AG04449 (cell line): ENCODE measurements at regions not wholly inside any gene's neighbourhood (a gene's known extent, or its start where the extent isn't known, plus 50 kb on each side); places are given as distances from the start of the nearest gene placed in this dataset.

Experiments
- CTCF ChIA-PET: fragments of 350-600 bp; formaldehyde crosslinking; extraction: SDS; loops from one replicate; lab custom pipeline; 2021; ENCODE audit warnings: antibody characterized with exemption; lab: Yijun Ruan, JAX
- POLR2A ChIA-PET: fragments of 400-600, 350-600 bp; formaldehyde crosslinking; extraction: SDS; loops from one replicate; lab custom pipeline; 2020; ENCODE audit warnings: antibody characterized with exemption, inconsistent platforms; lab: Yijun Ruan, JAX
- DNase-seq: peaks from one replicate; pipeline ENCODE4 v3.0.0-alpha.2; 2010; ENCODE audit warnings: low read depth, low spot score
- H3K4me3 ChIP-seq: 2 replicates; pipeline ENCODE4 v1.5.1; 2011; ENCODE audit warnings: low read depth, mild to moderate bottlenecking, control low read depth, low read length
- TF ChIP-seq, protein P1 (sequence below): IDR thresholded peaks from one replicate; pipeline ENCODE4 v1.5.1; 2011; ENCODE audit warnings: mild to moderate bottlenecking, moderate library complexity, low read length, control low read depth, inconsistent platforms; ENCODE audit not compliant: insufficient read depth; ENCODE audit errors: missing control alignments

DNA sequence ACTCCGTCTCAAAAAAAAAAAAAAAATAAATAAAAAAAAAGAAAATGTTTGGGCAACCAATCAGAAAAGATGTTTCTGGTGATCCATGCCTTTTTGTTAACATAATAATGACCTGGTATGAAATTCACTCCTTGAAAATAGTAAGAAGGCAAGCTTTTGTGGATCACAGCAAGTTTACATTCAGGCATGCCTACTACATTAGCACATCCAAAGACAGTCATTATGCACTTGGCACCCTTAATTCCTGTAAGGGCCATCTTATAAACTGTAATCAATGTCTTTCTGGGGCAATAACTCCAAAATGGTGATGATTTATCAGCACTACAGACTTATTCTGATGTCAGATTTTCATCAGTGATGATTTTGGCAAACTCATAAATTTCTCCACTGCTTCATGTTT lies 1871.6 kb upstream of the AGA start:
- no peak for DNase-seq
- TF ChIP-seq, protein P1, sequence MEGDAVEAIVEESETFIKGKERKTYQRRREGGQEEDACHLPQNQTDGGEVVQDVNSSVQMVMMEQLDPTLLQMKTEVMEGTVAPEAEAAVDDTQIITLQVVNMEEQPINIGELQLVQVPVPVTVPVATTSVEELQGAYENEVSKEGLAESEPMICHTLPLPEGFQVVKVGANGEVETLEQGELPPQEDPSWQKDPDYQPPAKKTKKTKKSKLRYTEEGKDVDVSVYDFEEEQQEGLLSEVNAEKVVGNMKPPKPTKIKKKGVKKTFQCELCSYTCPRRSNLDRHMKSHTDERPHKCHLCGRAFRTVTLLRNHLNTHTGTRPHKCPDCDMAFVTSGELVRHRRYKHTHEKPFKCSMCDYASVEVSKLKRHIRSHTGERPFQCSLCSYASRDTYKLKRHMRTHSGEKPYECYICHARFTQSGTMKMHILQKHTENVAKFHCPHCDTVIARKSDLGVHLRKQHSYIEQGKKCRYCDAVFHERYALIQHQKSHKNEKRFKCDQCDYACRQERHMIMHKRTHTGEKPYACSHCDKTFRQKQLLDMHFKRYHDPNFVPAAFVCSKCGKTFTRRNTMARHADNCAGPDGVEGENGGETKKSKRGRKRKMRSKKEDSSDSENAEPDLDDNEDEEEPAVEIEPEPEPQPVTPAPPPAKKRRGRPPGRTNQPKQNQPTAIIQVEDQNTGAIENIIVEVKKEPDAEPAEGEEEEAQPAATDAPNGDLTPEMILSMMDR, result no peak
- no peak overlapping the region for H3K4me3 ChIP-seq
- CTCF ChIA-PET, result no interaction called here
- POLR2A ChIA-PET, result no interaction called here

DNA sequence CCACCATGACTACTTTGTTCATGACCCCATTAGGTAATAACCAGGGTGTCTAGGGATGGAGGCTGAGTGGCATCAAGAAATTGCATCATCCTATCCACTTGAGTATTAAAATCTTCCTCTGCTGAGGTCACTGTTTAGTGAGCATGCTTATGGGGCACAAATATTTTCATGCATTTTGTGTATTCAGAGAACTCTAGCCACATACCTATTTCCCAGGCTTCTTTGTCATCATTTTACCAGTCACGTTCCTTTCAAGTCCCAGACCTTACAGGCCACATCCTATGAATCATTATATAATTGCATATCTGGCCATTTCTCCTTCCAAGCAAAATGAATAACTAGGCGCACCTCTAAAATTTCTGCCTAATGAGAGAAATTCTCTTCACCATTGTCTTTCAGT lies 1882.9 kb upstream of the AGA start:
- DNase-seq, result no peak
- TF ChIP-seq, protein P1, result no peak
- POLR2A ChIA-PET, result no interaction called here
- CTCF ChIA-PET, result no interaction called here
- H3K4me3 ChIP-seq, result no peak overlapping the region

GRCh38 chr4:179328627-179329026 lies 1886.4 kb upstream of the AGA start:
- ChIA-PET POLR2A (no interaction called here), CTCF (no interaction called here)
- TF ChIP-seq, protein P1, result no peak
- no peak overlapping the region for H3K4me3 ChIP-seq
- no peak for DNase-seq

GRCh38 chr4:179331362-179331761 lies 1889.1 kb upstream of the AGA start:
- TF ChIP-seq, protein P1, result no peak
- POLR2A ChIA-PET, result no interaction called here
- no peak overlapping the region for H3K4me3 ChIP-seq
- no peak for DNase-seq
- CTCF ChIA-PET, result no interaction called here

GRCh38 chr4:179344861-179345260 lies 1902.6 kb upstream of the AGA start:
- ChIA-PET POLR2A (no interaction called here), CTCF (no interaction called here)
- DNase-seq, result no peak
- H3K4me3 ChIP-seq, result no peak overlapping the region
- TF ChIP-seq, protein P1, result no peak

DNA sequence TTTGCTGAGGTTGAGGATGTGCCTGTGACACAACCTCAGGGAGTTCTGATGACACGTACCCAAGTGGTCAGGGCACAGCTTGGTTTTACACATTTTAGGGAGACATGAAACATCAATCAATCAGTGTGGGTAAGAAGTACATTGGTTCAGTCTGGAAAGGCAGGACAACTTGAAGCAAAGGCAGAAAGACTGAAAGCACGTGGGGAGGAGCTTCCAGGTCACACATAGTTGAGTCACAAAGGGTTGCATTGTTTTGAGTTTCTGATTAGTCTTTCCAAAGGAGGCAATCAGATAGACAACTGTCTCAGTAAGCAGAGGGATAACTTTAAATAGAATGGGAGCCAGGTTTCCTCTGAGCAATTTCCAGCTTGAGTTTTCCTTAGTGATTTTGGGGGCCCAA lies 1910.0 kb upstream of the AGA start:
- ChIA-PET CTCF (no interaction called here), POLR2A (no interaction called here)
- H3K4me3 ChIP-seq, result no peak overlapping the region
- DNase-seq, result no peak
- TF ChIP-seq, protein P1, result no peak
